Stimulated activated CD4-positive, alpha-beta T cell treated with anti-CD3 and anti-CD28 coated beads, Interleukin-12 subunit alpha, Interleukin-12 subunit beta, amount 100 ng/mL, for 48 hours (primary cell): ENCODE measurements at regions not wholly inside any gene's neighbourhood (a gene's known extent, or its start where the extent isn't known, plus 50 kb on each side); places are given as distances from the start of the nearest gene placed in this dataset.

Experiments used
- DNase-seq, 3 donors: peaks; one replicate each; pipeline ENCODE4 v3.0.0-alpha.2; 2020; ENCODE audit warnings: low read depth in 2 of 3, low spot score in 1 of 3

GRCh38 chr7:68994841-68995240 is 603.4 kb upstream of the AUTS2 start:
- no peak for DNase-seq

- DNase-seq = no peak
These were observed 600.1 kb upstream of the AUTS2 start for GRCh38 chr7:68998136-68998535.

GRCh38 chr7:69002416-69002815 is 595.9 kb upstream of the AUTS2 start:
- DNase-seq = no peak

GRCh38 chr7:69012149-69012548 is 586.1 kb upstream of the AUTS2 start:
- DNase-seq = no peak

- DNase-seq = no peak
These were observed 581.1 kb upstream of the AUTS2 start for GRCh38 chr7:69017208-69017607.

- no peak for DNase-seq
These were observed 580.1 kb upstream of the AUTS2 start for GRCh38 chr7:69018200-69018599.

- no peak for DNase-seq
These were observed 578.8 kb upstream of the AUTS2 start for GRCh38 chr7:69019437-69019836.

- no peak for DNase-seq
These were observed 577.7 kb upstream of the AUTS2 start for GRCh38 chr7:69020536-69020935.

- DNase-seq = no peak
These were observed 573.0 kb upstream of the AUTS2 start for GRCh38 chr7:69025249-69025648.

- DNase-seq = no peak
These were observed 565.4 kb upstream of the AUTS2 start for GRCh38 chr7:69032848-69033247.

- DNase-seq = no peak
These were observed 562.4 kb upstream of the AUTS2 start for GRCh38 chr7:69035826-69036225.

GRCh38 chr7:69036301-69036700 is 562.0 kb upstream of the AUTS2 start:
- DNase-seq = no peak

- DNase-seq = no peak
These were observed 559.4 kb upstream of the AUTS2 start for GRCh38 chr7:69038915-69039314.

- DNase-seq = no peak
These were observed 556.1 kb upstream of the AUTS2 start for GRCh38 chr7:69042138-69042537.

- DNase-seq = no peak
These were observed 551.0 kb upstream of the AUTS2 start for GRCh38 chr7:69047151-69047754.

- no peak for DNase-seq
These were observed 548.9 kb upstream of the AUTS2 start for GRCh38 chr7:69049326-69049725.

GRCh38 chr7:69052447-69052846 is 545.8 kb upstream of the AUTS2 start:
- DNase-seq = no peak

GRCh38 chr7:69060516-69060915 is 537.8 kb upstream of the AUTS2 start:
- DNase-seq = no peak

GRCh38 chr7:69062020-69062765 is 536.1 kb upstream of the AUTS2 start:
- no peak for DNase-seq

- DNase-seq = no peak
These were observed 530.9 kb upstream of the AUTS2 start for GRCh38 chr7:69067397-69067796.

- DNase-seq = no peak
These were observed 527.8 kb upstream of the AUTS2 start for GRCh38 chr7:69070476-69070875.

- no peak for DNase-seq
These were observed 521.7 kb upstream of the AUTS2 start for GRCh38 chr7:69076566-69076965.
